Activated CD4-positive, alpha-beta T cell treated with anti-CD3 and anti-CD28 coated beads, Interleukin-10, Interleukin-2, amounts not matched to agents 100 ng/mL and 50 ng/mL, durations not matched to agents 16 hours and 8 hours (primary cell): ENCODE measurements at regions not wholly inside any gene's neighbourhood (a gene's known extent, or its start where the extent isn't known, plus 50 kb on each side); places are given as distances from the start of the nearest gene placed in this dataset.
"Not testable (repeated sequence)": the region's sequence is repeated elsewhere in the genome, so short reads cannot be mapped to it uniquely, and the experiment has no call there.

Experiments
- DNase-seq: peaks from one replicate; pipeline ENCODE4 v3.0.0-alpha.2; 2020

GRCh38 chr1:149635290-149635899 is 51.7 kb downstream of the PPIAL4C start:
- DNase-seq = peak; percentile 26

GRCh38 chr1:149636286-149637122 is 52.9 kb downstream of the PPIAL4C start:
- peak; percentile 95 for DNase-seq

GRCh38 chr1:149638481-149638880 is 54.8 kb downstream of the PPIAL4C start:
- DNase-seq = not testable (repeated sequence)

- DNase-seq = not testable (repeated sequence)
These were observed 55.4 kb downstream of the PPIAL4C start for GRCh38 chr1:149638901-149639658.

GRCh38 chr1:149641179-149641578 is 57.5 kb downstream of the PPIAL4C start:
- not testable (repeated sequence) for DNase-seq

GRCh38 chr1:149644818-149645217 is 61.2 kb downstream of the PPIAL4C start:
- not testable (repeated sequence) for DNase-seq

GRCh38 chr1:149646360-149647017 is 62.8 kb downstream of the PPIAL4C start:
- peak; percentile 10 for DNase-seq

GRCh38 chr1:149647018-149647373 is 63.3 kb downstream of the PPIAL4C start:
- DNase-seq = not testable (repeated sequence)

- not testable (repeated sequence) for DNase-seq
These were observed 74.1 kb downstream of the PPIAL4C start for GRCh38 chr1:149657750-149658149.

- DNase-seq = not testable (repeated sequence)
These were observed 74.5 kb downstream of the PPIAL4C start for GRCh38 chr1:149658175-149658574.

- DNase-seq = not testable (repeated sequence)
These were observed 81.0 kb downstream of the PPIAL4C start for GRCh38 chr1:149664624-149665023.

GRCh38 chr1:149665033-149665432 is 81.4 kb downstream of the PPIAL4C start:
- DNase-seq = not testable (repeated sequence)

GRCh38 chr1:149665528-149665927 is 81.9 kb downstream of the PPIAL4C start:
- not testable (repeated sequence) for DNase-seq

- not testable (repeated sequence) for DNase-seq
These were observed 89.7 kb downstream of the PPIAL4C start for GRCh38 chr1:149673231-149673909.

GRCh38 chr1:149674921-149675320 is 91.3 kb downstream of the PPIAL4C start:
- not testable (repeated sequence) for DNase-seq

GRCh38 chr1:149677359-149677758 is 93.7 kb downstream of the PPIAL4C start:
- DNase-seq = not testable (repeated sequence)

- DNase-seq = not testable (repeated sequence)
These were observed 95.8 kb upstream of the FCGR1A start for GRCh38 chr1:149686593-149687238.

- DNase-seq = not testable (repeated sequence)
These were observed 91.1 kb upstream of the FCGR1A start for GRCh38 chr1:149691399-149691798.

GRCh38 chr1:149692804-149693539 is 89.5 kb upstream of the FCGR1A start:
- peak; percentile 30 for DNase-seq

GRCh38 chr1:149695066-149695465 is 87.4 kb upstream of the FCGR1A start:
- not testable (repeated sequence) for DNase-seq

- DNase-seq = not testable (repeated sequence)
These were observed 82.3 kb upstream of the FCGR1A start for GRCh38 chr1:149700220-149700619.
